Mononuclear cell (primary cell): ENCODE measurements at regions not wholly inside any gene's neighbourhood (a gene's known extent, or its start where the extent isn't known, plus 50 kb on each side); places are given as distances from the start of the nearest gene placed in this dataset.

Source experiments
- H3K27me3 ChIP-seq: 2 replicates; pipeline ENCODE4 v1.6.0; 2011; ENCODE audit warnings: low read length, control low read depth; ENCODE audit not compliant: insufficient read depth
- H3K4me1 ChIP-seq: 2 replicates; pipeline ENCODE4 v1.5.1; 2011; ENCODE audit warnings: mild to moderate bottlenecking, low read length, control low read depth; ENCODE audit not compliant: insufficient read depth
- H3K4me3 ChIP-seq: 2 replicates; pipeline ENCODE4 v1.5.1; 2011; ENCODE audit warnings: mild to moderate bottlenecking, low read length, moderate library complexity
- H3K9me3 ChIP-seq: 2 replicates; pipeline ENCODE4 v1.5.1; 2011; ENCODE audit warnings: low read depth, mild to moderate bottlenecking, control low read depth, low read length

GRCh38 chr22:27443306-27443705 lies 358.2 kb downstream of the MN1 start:
- Histone ChIP-seq H3K4me3 (no peak overlapping the region), H3K9me3 (no peaks in the 10 kb centered on the region), H3K27me3 (no peaks in the 10 kb centered on the region), H3K4me1 (no peaks in the 10 kb centered on the region)

GRCh38 chr22:27445881-27446280 lies 355.7 kb downstream of the MN1 start:
- Histone ChIP-seq H3K4me1 (no peaks in the 10 kb centered on the region), H3K4me3 (no peak overlapping the region), H3K9me3 (no peaks in the 10 kb centered on the region), H3K27me3 (no peaks in the 10 kb centered on the region)

GRCh38 chr22:27447289-27447688 lies 354.3 kb downstream of the MN1 start:
- H3K4me1 ChIP-seq: no peaks in the 10 kb centered on the region
- H3K4me3 ChIP-seq: no peak overlapping the region
- H3K27me3 ChIP-seq: no peaks in the 10 kb centered on the region
- H3K9me3 ChIP-seq: no peaks in the 10 kb centered on the region

- no peaks in the 10 kb centered on the region for H3K27me3 ChIP-seq
- no peaks in the 10 kb centered on the region for H3K4me1 ChIP-seq
- H3K9me3 ChIP-seq: no peaks in the 10 kb centered on the region
- no peak overlapping the region for H3K4me3 ChIP-seq
Observed at GRCh38 chr22:27450448-27450847, 351.1 kb downstream of the MN1 start.

- Histone ChIP-seq H3K4me3 (no peak overlapping the region), H3K9me3 (no peaks in the 10 kb centered on the region), H3K4me1 (no peaks in the 10 kb centered on the region), H3K27me3 (no peaks in the 10 kb centered on the region)
Observed at GRCh38 chr22:27452245-27452644, 349.3 kb downstream of the MN1 start.

GRCh38 chr22:27452922-27453321 lies 348.6 kb downstream of the MN1 start:
- Histone ChIP-seq H3K27me3 (no peaks in the 10 kb centered on the region), H3K4me1 (no peaks in the 10 kb centered on the region), H3K4me3 (no peak overlapping the region), H3K9me3 (no peaks in the 10 kb centered on the region)

GRCh38 chr22:27453725-27454124 lies 347.8 kb downstream of the MN1 start:
- Histone ChIP-seq H3K4me3 (no peak overlapping the region), H3K9me3 (no peaks in the 10 kb centered on the region), H3K27me3 (no peaks in the 10 kb centered on the region), H3K4me1 (no peaks in the 10 kb centered on the region)

- no peaks in the 10 kb centered on the region for H3K9me3 ChIP-seq
- H3K4me3 ChIP-seq: no peak overlapping the region
- H3K27me3 ChIP-seq: no peaks in the 10 kb centered on the region
- no peaks in the 10 kb centered on the region for H3K4me1 ChIP-seq
Observed at GRCh38 chr22:27454807-27455450, 346.6 kb downstream of the MN1 start.

- Histone ChIP-seq H3K27me3 (no peaks in the 10 kb centered on the region), H3K9me3 (no peaks in the 10 kb centered on the region), H3K4me3 (no peak overlapping the region), H3K4me1 (no peaks in the 10 kb centered on the region)
Observed at GRCh38 chr22:27455526-27455925, 346.0 kb downstream of the MN1 start.

- Histone ChIP-seq H3K4me3 (no peak overlapping the region), H3K4me1 (no peaks in the 10 kb centered on the region), H3K9me3 (no peaks in the 10 kb centered on the region), H3K27me3 (no peaks in the 10 kb centered on the region)
Observed at GRCh38 chr22:27456696-27457503, 344.7 kb downstream of the MN1 start.

- H3K4me1 ChIP-seq: no peaks in the 10 kb centered on the region
- no peak overlapping the region for H3K4me3 ChIP-seq
- no peaks in the 10 kb centered on the region for H3K9me3 ChIP-seq
- no peaks in the 10 kb centered on the region for H3K27me3 ChIP-seq
Observed at GRCh38 chr22:27459999-27460398, 341.6 kb downstream of the MN1 start.

- Histone ChIP-seq H3K4me1 (no peaks in the 10 kb centered on the region), H3K9me3 (no peaks in the 10 kb centered on the region), H3K4me3 (no peak overlapping the region), H3K27me3 (no peaks in the 10 kb centered on the region)
Observed at GRCh38 chr22:27460591-27461347, 340.8 kb downstream of the MN1 start.

GRCh38 chr22:27461470-27461869 lies 340.1 kb downstream of the MN1 start:
- Histone ChIP-seq H3K4me1 (no peaks in the 10 kb centered on the region), H3K9me3 (no peaks in the 10 kb centered on the region), H3K4me3 (no peak overlapping the region), H3K27me3 (no peaks in the 10 kb centered on the region)

- Histone ChIP-seq H3K4me3 (no peak overlapping the region), H3K27me3 (no peaks in the 10 kb centered on the region), H3K4me1 (no peaks in the 10 kb centered on the region), H3K9me3 (no peaks in the 10 kb centered on the region)
Observed at GRCh38 chr22:27462190-27462589, 339.4 kb downstream of the MN1 start.

GRCh38 chr22:27463121-27463660 lies 338.4 kb downstream of the MN1 start:
- Histone ChIP-seq H3K9me3 (no peaks in the 10 kb centered on the region), H3K4me1 (no peaks in the 10 kb centered on the region), H3K4me3 (no peak overlapping the region), H3K27me3 (no peaks in the 10 kb centered on the region)
